Peyer's patch (tissue), 4 donors: ENCODE measurements at regions not wholly inside any gene's neighbourhood (a gene's known extent, or its start where the extent isn't known, plus 50 kb on each side); places are given as distances from the start of the nearest gene placed in this dataset.

Source experiments
- CTCF ChIP-seq, 6 experiments: fragments of 450-650 bp in 4 of 6; fragments of 200-600 bp in 2 of 6; sonication (generic) in 1 of 6; IDR thresholded peaks; one replicate each; pipeline ENCODE4 v1.5.1; 2017 to 2019; ENCODE audit warnings: antibody characterized with exemption in 6 of 6, mild to moderate bottlenecking in 3 of 6, moderate library complexity in 1 of 6
- POLR2A ChIP-seq, 2 donors: fragments of 450-650 bp; IDR thresholded peaks; one replicate each; pipeline ENCODE4 v1.5.1; 2017; ENCODE audit warnings: antibody characterized with exemption in 2 of 2, mild to moderate bottlenecking in 2 of 2, moderate library complexity in 2 of 2

GRCh38 chr11:37995886-37996285 lies 1397.8 kb upstream of the RAG2 start:
- TF ChIP-seq POLR2A (IDR thresholded peaks at IDR 0.05) (no peak), CTCF (IDR thresholded peaks at IDR 0.05) (no peak)
